Spleen (tissue), 7 donors: ENCODE measurements at regions not wholly inside any gene's neighbourhood (a gene's known extent, or its start where the extent isn't known, plus 50 kb on each side); places are given as distances from the start of the nearest gene placed in this dataset.

Experiments
- POLR2A ChIP-seq, 3 donors: fragments of 450-650 bp; IDR thresholded peaks; one replicate each; pipeline ENCODE4 v1.5.1; 2017; ENCODE audit warnings: antibody characterized with exemption in 3 of 3, mild to moderate bottlenecking in 1 of 3
- TF ChIP-seq, protein P1 (sequence below), 11 experiments: fragments of 200-600 bp in 7 of 11; fragments of 450-650 bp in 4 of 11; sonication (generic) in 4 of 11; IDR thresholded peaks in 8 of 11; conservative IDR thresholded peaks in 3 of 11; 1 replicate in 7 of 11; 2 replicates in 4 of 11; pipeline versions ENCODE4 v1.4.0 to v1.8.0; 2016 to 2021; ENCODE audit warnings: antibody characterized with exemption in 11 of 11, inconsistent platforms in 4 of 11, mild to moderate bottlenecking in 1 of 11
- donor health status: DM: no; HTN: no; CAD: no; lungs with moderate emphysema.
- donor health status: DM: no; HTN: no; CAD: no.
- donor health status: DM: no; HTN: no; CAD: no.

DNA sequence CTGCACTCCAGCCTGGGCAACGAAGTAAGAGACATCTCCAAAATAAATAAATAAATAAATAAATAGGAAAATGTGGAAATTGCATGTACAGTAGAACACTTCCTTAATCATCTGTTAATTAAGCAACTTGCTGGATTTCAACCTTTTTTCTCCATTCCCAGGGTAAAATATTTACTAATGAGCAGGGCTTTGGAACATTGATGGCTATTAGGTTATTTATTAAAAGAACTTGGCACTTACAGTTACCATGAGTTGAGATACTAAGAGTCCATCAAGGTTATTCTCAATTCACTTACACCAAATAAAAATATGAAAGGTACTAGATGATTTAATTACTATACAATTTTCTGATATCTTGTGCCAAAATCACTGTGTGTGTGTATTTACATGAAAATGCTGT lies 607.1 kb downstream of the PCDH18 start:
- TF ChIP-seq, protein P1, sequence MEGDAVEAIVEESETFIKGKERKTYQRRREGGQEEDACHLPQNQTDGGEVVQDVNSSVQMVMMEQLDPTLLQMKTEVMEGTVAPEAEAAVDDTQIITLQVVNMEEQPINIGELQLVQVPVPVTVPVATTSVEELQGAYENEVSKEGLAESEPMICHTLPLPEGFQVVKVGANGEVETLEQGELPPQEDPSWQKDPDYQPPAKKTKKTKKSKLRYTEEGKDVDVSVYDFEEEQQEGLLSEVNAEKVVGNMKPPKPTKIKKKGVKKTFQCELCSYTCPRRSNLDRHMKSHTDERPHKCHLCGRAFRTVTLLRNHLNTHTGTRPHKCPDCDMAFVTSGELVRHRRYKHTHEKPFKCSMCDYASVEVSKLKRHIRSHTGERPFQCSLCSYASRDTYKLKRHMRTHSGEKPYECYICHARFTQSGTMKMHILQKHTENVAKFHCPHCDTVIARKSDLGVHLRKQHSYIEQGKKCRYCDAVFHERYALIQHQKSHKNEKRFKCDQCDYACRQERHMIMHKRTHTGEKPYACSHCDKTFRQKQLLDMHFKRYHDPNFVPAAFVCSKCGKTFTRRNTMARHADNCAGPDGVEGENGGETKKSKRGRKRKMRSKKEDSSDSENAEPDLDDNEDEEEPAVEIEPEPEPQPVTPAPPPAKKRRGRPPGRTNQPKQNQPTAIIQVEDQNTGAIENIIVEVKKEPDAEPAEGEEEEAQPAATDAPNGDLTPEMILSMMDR (IDR thresholded peaks at IDR 0.05 in 8 of 11, conservative IDR thresholded peaks at IDR 0.05 in 3 of 11): no peak
- TF ChIP-seq POLR2A (IDR thresholded peaks at IDR 0.05): no peak
